Heart left ventricle (tissue), 13 donors: ENCODE measurements at regions not wholly inside any gene's neighbourhood (a gene's known extent, or its start where the extent isn't known, plus 50 kb on each side); places are given as distances from the start of the nearest gene placed in this dataset.

Experiments used
- POLR2A ChIP-seq, 2 donors: fragments of 450-650 bp; IDR thresholded peaks; one replicate each; pipeline ENCODE4 v1.6.1; 2017; ENCODE audit warnings: antibody characterized with exemption in 2 of 2, mild to moderate bottlenecking in 2 of 2, moderate library complexity in 2 of 2
- TF ChIP-seq, protein P1 (sequence below), 12 donors: fragments of 200-600 bp; sonication (generic) in 4 of 12; IDR thresholded peaks; one replicate each; pipeline versions ENCODE4 v1.5.0 to v1.8.0; 2018 to 2022; ENCODE audit warnings: antibody characterized with exemption in 12 of 12, mild to moderate bottlenecking in 5 of 12
- donor health status: ischemic (EF 13 %, LVEDD 7.1; RV severe dilation, severe dysfunction).
- donor health status: DM: no; HTN: yes; CAD: no.
- donor health status: DM: no; HTN: no; CAD: no.
- donor health status: ischemic (EF 25% LVEDD 6.9; RV normal size, moderate dysfunction).
- donor health status: ischemic (EF 25% LVEDD 5.7; RV mildly dilated, moderate dysfunction).
- donor health status: ischemic (EF 35%, LVEDD 5.7; RV mildly dilated, moderate dysfunction).
- donor health status: nonischemic (EF 11% LVEDD 7.7; RV severe dilation, severe dysfunction).
- donor health status: DM: yes; HTN: yes; CAD: no.
- donor health status: PGD.
- donor health status: ischemic (EF 29% LVEDD 5.4; RV normal size, mild dysfunction).
- donor health status: nonischemic (EF 23%, LVEDD 6.1; RV moderate dilation, normal function).

DNA sequence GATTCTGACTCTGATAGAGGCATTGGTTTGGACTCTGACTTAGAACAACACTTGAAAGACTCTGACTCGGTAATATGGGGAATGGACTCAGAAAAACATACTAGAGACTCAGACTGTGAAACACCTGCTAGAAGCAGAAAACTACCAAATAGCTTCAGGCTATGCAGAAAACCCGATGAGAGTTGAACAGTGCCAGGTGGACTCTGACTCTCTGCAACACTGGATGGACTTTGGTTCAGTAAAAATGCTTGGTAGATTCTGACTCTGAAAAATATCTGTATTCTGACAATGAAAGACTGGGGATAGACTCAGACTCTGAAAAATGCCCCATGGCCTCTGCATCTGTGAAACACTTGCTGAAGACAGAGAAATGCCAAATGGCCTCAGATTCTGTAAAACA lies 215.1 kb upstream of the HDX start:
- TF ChIP-seq, protein P1, sequence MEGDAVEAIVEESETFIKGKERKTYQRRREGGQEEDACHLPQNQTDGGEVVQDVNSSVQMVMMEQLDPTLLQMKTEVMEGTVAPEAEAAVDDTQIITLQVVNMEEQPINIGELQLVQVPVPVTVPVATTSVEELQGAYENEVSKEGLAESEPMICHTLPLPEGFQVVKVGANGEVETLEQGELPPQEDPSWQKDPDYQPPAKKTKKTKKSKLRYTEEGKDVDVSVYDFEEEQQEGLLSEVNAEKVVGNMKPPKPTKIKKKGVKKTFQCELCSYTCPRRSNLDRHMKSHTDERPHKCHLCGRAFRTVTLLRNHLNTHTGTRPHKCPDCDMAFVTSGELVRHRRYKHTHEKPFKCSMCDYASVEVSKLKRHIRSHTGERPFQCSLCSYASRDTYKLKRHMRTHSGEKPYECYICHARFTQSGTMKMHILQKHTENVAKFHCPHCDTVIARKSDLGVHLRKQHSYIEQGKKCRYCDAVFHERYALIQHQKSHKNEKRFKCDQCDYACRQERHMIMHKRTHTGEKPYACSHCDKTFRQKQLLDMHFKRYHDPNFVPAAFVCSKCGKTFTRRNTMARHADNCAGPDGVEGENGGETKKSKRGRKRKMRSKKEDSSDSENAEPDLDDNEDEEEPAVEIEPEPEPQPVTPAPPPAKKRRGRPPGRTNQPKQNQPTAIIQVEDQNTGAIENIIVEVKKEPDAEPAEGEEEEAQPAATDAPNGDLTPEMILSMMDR (IDR thresholded peaks at IDR 0.05): no peak
- no peak for TF ChIP-seq POLR2A (IDR thresholded peaks at IDR 0.05)
